ENCODE measurements at regions not wholly inside any gene's neighbourhood (a gene's known extent, or its start where the extent isn't known, plus 50 kb on each side); places are given as distances from the start of the nearest gene placed in this dataset.

GRCh38 chr6:6418421-6418820 is 98.0 kb upstream of the F13A1 start:
- no peak for TF ChIP-seq CTCF (IDR thresholded peaks at IDR 0.05; ENCODE audit: low read depth, low read length, poor library complexity, severe bottlenecking)
- no peak for TF ChIP-seq EZH2phosphoT487 (IDR thresholded peaks at IDR 0.05; ENCODE audit: borderline replicate concordance, low read length)
